Mesendoderm (in vitro differentiated cells): ENCODE measurements at regions not wholly inside any gene's neighbourhood (a gene's known extent, or its start where the extent isn't known, plus 50 kb on each side); places are given as distances from the start of the nearest gene placed in this dataset.

Experiments
- DNase-seq: peaks from one replicate; pipeline ENCODE4 v3.0.0; 2013
- H2AK5ac ChIP-seq: 2 replicates; pipeline ENCODE4 v1.6.1; 2013; ENCODE audit warnings: low read length, inconsistent platforms
- H2BK120ac ChIP-seq: 2 replicates; pipeline ENCODE4 v1.6.1; 2013; ENCODE audit warnings: low read depth, mild to moderate bottlenecking, low read length, moderate library complexity, mixed read lengths
- H2BK15ac ChIP-seq: replicated peaks from 2 replicates; pipeline ENCODE4 v1.6.1; 2013; ENCODE audit warnings: low read depth, mild to moderate bottlenecking, moderate library complexity
- H2BK5ac ChIP-seq: 2 replicates; pipeline ENCODE4 v1.6.1; 2013; ENCODE audit warnings: low read length, inconsistent platforms
- H3K18ac ChIP-seq: 2 replicates; pipeline ENCODE4 v1.6.1; 2013; ENCODE audit warnings: mild to moderate bottlenecking, low read length, mixed read lengths
- H3K23ac ChIP-seq: one replicate; pipeline ENCODE4 v1.6.1; 2013; ENCODE audit warnings: low read length
- H3K27ac ChIP-seq: 2 replicates; pipeline ENCODE4 v1.5.1; 2013; ENCODE audit warnings: low read depth, mild to moderate bottlenecking, inconsistent platforms, low read length, moderate library complexity
- H3K27me3 ChIP-seq: 2 replicates; pipeline ENCODE4 v1.6.1; 2013; ENCODE audit warnings: low read length, control low read depth, mild to moderate bottlenecking, inconsistent platforms; ENCODE audit not compliant: insufficient read depth, poor library complexity
- H3K36me3 ChIP-seq: 2 replicates; pipeline ENCODE4 v1.6.1; 2013; ENCODE audit warnings: low read length, inconsistent platforms; ENCODE audit not compliant: control insufficient read depth, insufficient read depth
- H3K4ac ChIP-seq: one replicate; pipeline ENCODE4 v1.6.1; 2013; ENCODE audit warnings: low read depth, mild to moderate bottlenecking, low read length, moderate library complexity
- H3K4me1 ChIP-seq: 2 replicates; pipeline ENCODE4 v1.6.1; 2013; ENCODE audit warnings: low read depth, low read length, inconsistent platforms; ENCODE audit not compliant: control insufficient read depth
- H3K4me2 ChIP-seq: 2 replicates; pipeline ENCODE4 v1.6.1; 2013; ENCODE audit warnings: low read length
- H3K4me3 ChIP-seq: 2 replicates; pipeline ENCODE4 v1.5.1; 2013; ENCODE audit warnings: mild to moderate bottlenecking, low read length
- H3K56ac ChIP-seq: one replicate; pipeline ENCODE4 v1.6.1; 2013; ENCODE audit warnings: low read length
- H3K79me1 ChIP-seq: 2 replicates; pipeline ENCODE4 v1.6.1; 2013; ENCODE audit warnings: low read length, inconsistent platforms
- H3K79me2 ChIP-seq: 2 replicates; pipeline ENCODE4 v1.6.1; 2013; ENCODE audit warnings: mild to moderate bottlenecking, low read length; ENCODE audit not compliant: control insufficient read depth, insufficient read depth
- H3K9ac ChIP-seq: 2 replicates; pipeline ENCODE4 v1.6.1; 2013; ENCODE audit warnings: low read length, inconsistent platforms
- H4K5ac ChIP-seq: one replicate; pipeline ENCODE4 v1.6.1; 2013; ENCODE audit warnings: low read length
- H4K8ac ChIP-seq: one replicate; pipeline ENCODE4 v1.6.1; 2013; ENCODE audit warnings: low read depth, mild to moderate bottlenecking, control low read depth, low read length, moderate library complexity
- WGBS: extraction: QIAGEN DNeasy Blood & Tissue Kit; methylation state at CpG from one replicate; pipeline ENCODE4 v1.1.7; 2013; ENCODE audit warnings: low lambda C conversion rate, missing lambda C conversion rate; ENCODE audit not compliant: insufficient coverage; ENCODE audit errors: extremely low coverage; 5-methylcytosine and 5-hydroxymethylcytosine counted together

DNA sequence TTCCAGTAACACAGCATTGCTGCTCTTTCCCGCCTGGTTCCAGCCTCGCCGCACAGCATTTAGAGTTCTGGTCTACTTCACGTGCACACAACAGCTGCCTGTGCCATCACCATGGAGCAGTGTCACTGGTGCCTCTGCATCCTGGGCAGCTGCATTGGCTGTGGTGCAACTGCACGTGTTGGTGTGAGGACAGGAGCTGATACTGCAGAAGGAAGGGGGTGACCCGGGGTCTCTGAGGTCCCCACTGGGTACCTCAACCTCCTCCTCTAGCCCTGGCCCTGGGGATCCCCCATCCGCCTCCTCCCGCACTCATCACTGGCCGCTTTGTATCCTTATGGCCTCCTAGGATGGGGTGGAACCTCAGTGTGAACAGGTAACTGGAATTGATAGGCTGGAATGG, 112.5 kb downstream of the SOX1 start:
- no peak overlapping the region for H2BK120ac ChIP-seq
- no peak overlapping the region for H3K4me3 ChIP-seq
- WGBS: no CpG with 5 or more reads among the region's 9 CpGs
- H3K4me1 ChIP-seq: no peaks in the 10 kb centered on the region
- H3K56ac ChIP-seq: no peak overlapping the region
- H3K18ac ChIP-seq: no peak overlapping the region
- no peak overlapping the region for H4K8ac ChIP-seq
- H3K27me3 ChIP-seq: no peaks in the 10 kb centered on the region
- H3K23ac ChIP-seq: no peak overlapping the region
- H2BK5ac ChIP-seq: no peak overlapping the region
- no peak for DNase-seq
- no peak overlapping the region for H3K4me2 ChIP-seq
- H3K79me2 ChIP-seq: no peaks in the 10 kb centered on the region
- H2BK15ac ChIP-seq: no peak overlapping the region
- H3K79me1 ChIP-seq: no peaks in the 10 kb centered on the region
- no peaks in the 10 kb centered on the region for H3K36me3 ChIP-seq
- no peak overlapping the region for H2AK5ac ChIP-seq
- no peak overlapping the region for H3K4ac ChIP-seq
- H3K9ac ChIP-seq: no peak overlapping the region
- no peak overlapping the region for H3K27ac ChIP-seq
- H4K5ac ChIP-seq: no peak overlapping the region

DNA sequence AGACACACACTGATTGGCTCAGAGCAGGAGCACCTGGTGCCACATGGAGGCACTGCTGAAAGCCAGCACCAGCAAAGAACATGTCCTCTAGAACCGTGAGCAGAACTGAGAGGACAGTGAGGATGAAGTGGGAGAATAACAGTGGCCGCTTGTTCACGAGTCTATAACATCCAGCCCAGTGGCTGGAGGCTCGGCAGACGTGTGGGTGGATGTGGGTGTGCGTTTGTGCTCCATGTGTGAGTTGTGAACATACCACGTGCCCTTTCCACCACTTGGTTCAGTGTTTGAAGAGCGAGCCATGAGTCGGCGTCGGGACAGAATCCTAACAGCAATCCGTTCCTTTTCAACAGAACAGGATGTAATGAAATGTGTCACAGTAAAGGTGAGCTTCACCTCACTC, 113.0 kb downstream of the SOX1 start:
- H2BK15ac ChIP-seq: no peak overlapping the region
- H3K4me2 ChIP-seq: no peak overlapping the region
- H3K79me1 ChIP-seq: no peaks in the 10 kb centered on the region
- H3K79me2 ChIP-seq: no peaks in the 10 kb centered on the region
- no peak overlapping the region for H3K27ac ChIP-seq
- no CpG with 5 or more reads among the region's 12 CpGs for WGBS
- no peaks in the 10 kb centered on the region for H3K36me3 ChIP-seq
- no peak overlapping the region for H3K18ac ChIP-seq
- no peak overlapping the region for H2AK5ac ChIP-seq
- no peaks in the 10 kb centered on the region for H3K4me1 ChIP-seq
- H4K8ac ChIP-seq: no peak overlapping the region
- H3K23ac ChIP-seq: no peak overlapping the region
- no peak overlapping the region for H3K4ac ChIP-seq
- no peak overlapping the region for H3K4me3 ChIP-seq
- H2BK120ac ChIP-seq: no peak overlapping the region
- no peak overlapping the region for H4K5ac ChIP-seq
- DNase-seq: no peak
- H3K9ac ChIP-seq: no peak overlapping the region
- H2BK5ac ChIP-seq: no peak overlapping the region
- no peak overlapping the region for H3K56ac ChIP-seq
- H3K27me3 ChIP-seq: no peaks in the 10 kb centered on the region

DNA sequence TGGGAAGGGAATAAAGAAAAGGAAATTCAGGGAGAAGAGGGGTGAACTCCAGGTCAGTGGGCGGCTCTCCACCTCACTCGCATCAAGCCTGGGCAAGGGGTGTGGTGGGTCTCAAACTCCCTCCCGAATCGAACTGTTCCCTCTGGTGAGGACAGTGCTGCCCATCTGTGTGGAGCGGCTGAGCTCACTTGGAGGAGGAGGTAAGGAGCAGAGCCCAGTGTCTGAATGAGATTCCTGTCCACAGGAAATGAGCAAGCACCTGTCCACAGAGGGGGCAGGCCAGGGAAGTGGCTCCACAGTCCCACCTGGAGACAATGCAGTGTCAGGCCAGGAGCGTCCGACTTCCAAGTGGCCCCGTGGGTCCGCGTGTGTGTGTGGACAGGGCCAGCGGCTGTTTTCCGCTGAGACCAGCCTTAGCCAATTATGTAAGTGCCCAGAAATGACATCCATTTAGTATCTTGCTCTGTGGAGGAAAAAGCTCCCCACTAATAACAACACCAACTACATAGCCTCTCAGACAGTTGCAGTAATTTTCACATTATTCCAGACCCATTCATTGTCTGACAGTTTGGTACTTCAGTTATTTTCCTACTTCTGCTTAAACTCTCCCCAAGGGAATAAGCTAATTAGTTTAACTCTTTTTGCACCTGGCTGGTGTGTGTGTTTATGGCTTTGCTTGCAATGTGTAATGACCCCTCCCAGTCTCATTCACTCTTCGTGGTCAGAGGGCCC, 114.6 kb downstream of the SOX1 start:
- Histone ChIP-seq H4K5ac (no peak overlapping the region), H3K23ac (no peak overlapping the region), H3K4me2 (no peak overlapping the region), H3K79me2 (no peaks in the 10 kb centered on the region), H3K18ac (no peak overlapping the region), H3K9ac (no peak overlapping the region), H3K4me3 (no peak overlapping the region), H3K79me1 (no peaks in the 10 kb centered on the region), H3K4me1 (no peaks in the 10 kb centered on the region), H2BK15ac (no peak overlapping the region), H2BK120ac (no peak overlapping the region), H3K36me3 (no peaks in the 10 kb centered on the region), H4K8ac (no peak overlapping the region), H2AK5ac (no peak overlapping the region), H3K4ac (no peak overlapping the region), H3K27ac (no peak overlapping the region), H3K56ac (no peak overlapping the region), H3K27me3 (no peaks in the 10 kb centered on the region), H2BK5ac (no peak overlapping the region)
- DNase-seq: no peak
- WGBS: no CpG with 5 or more reads among the region's 13 CpGs

DNA sequence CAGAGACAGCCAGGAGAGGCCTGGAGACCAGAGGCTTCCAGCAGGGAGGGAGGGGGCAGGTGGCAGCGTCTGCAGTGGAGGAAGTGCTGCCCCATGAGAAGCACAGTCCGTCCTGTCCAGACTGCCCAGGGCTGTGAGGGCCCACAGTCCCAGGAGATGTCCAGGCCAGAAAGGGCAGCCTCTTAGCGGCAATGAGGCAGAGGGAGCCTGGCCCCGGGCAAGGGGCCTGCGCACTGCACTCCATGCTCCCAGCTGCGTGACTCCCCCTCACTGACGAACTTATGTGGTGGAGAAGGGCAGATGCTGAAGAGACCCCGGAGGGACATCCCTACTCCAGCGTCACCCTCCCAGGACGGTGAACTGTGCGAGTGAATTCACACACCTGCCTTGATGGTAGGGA, 115.3 kb downstream of the SOX1 start:
- no peak overlapping the region for H2BK15ac ChIP-seq

DNA sequence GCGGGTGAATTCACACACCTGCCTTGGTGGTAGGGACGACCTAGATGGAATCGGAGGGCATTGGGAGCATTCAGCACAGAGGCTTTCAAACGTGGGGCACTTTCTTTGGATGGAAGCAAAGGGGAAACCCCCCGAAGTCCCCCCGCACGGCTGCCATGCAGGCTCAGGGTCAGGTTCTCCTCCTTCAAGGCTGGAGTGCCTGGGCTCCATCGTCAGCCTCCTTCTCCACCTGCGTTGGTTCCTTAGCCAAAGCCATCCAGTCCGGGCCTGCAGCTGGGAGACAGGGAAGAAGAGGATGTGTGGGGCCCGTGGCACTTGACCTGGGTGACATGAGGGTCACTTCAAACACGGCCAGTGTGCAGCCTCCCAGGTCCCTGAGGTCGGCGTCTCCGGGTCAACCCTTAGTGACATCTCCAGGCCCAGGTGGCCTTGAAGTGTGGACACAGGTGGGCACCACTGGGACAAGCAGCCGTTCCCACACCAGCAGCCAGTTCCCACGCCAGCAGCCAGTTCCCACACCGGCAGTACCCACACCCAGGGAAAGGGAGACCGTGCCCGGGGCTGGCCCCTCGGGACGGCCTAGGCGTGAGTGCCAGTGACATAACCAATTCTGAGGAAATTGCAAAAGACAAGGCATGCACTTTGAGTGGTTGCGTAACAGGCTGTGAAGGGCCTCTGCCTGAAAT, 116.0 kb downstream of the SOX1 start:
- Histone ChIP-seq H2AK5ac (no peak overlapping the region), H3K18ac (no peak overlapping the region), H3K4me2 (no peak overlapping the region), H3K23ac (peak overlapping the region; percentile 66), H3K79me2 (no peaks in the 10 kb centered on the region), H4K8ac (no peak overlapping the region), H3K56ac (no peak overlapping the region), H3K4me3 (no peak overlapping the region), H2BK5ac (no peak overlapping the region), H2BK15ac (no peak overlapping the region), H3K4ac (no peak overlapping the region), H3K79me1 (no peaks in the 10 kb centered on the region), H3K27ac (no peak overlapping the region), H3K9ac (no peak overlapping the region), H3K27me3 (no peaks in the 10 kb centered on the region), H4K5ac (no peak overlapping the region), H3K36me3 (no peaks in the 10 kb centered on the region), H2BK120ac (no peak overlapping the region), H3K4me1 (no peaks in the 10 kb centered on the region)
- no CpG with 5 or more reads among the region's 24 CpGs for whole genome bisulfite sequencing
- no peak for DNase-seq

More for the DNA sequence above, 115.3 kb downstream of the SOX1 start:
- H4K5ac ChIP-seq: no peak overlapping the region
- H3K4ac ChIP-seq: no peak overlapping the region
- H4K8ac ChIP-seq: no peak overlapping the region
- H3K4me1 ChIP-seq: no peaks in the 10 kb centered on the region
- no peak overlapping the region for H3K9ac ChIP-seq
- no peaks in the 10 kb centered on the region for H3K79me1 ChIP-seq
- H3K4me2 ChIP-seq: no peak overlapping the region
- H2BK5ac ChIP-seq: no peak overlapping the region
- H3K4me3 ChIP-seq: no peak overlapping the region
- H3K56ac ChIP-seq: no peak overlapping the region
- H3K79me2 ChIP-seq: no peaks in the 10 kb centered on the region
- no peak for DNase-seq
- no peaks in the 10 kb centered on the region for H3K36me3 ChIP-seq
- H2BK120ac ChIP-seq: no peak overlapping the region
- H3K18ac ChIP-seq: no peak overlapping the region
- H3K23ac ChIP-seq: no peak overlapping the region
- no peaks in the 10 kb centered on the region for H3K27me3 ChIP-seq
- no peak overlapping the region for H2AK5ac ChIP-seq
- no CpG with 5 or more reads among the region's 11 CpGs for WGBS
- no peak overlapping the region for H3K27ac ChIP-seq
